ENCODE measurements at regions not wholly inside any gene's neighbourhood (a gene's known extent, or its start where the extent isn't known, plus 50 kb on each side); places are given as distances from the start of the nearest gene placed in this dataset.

DNA sequence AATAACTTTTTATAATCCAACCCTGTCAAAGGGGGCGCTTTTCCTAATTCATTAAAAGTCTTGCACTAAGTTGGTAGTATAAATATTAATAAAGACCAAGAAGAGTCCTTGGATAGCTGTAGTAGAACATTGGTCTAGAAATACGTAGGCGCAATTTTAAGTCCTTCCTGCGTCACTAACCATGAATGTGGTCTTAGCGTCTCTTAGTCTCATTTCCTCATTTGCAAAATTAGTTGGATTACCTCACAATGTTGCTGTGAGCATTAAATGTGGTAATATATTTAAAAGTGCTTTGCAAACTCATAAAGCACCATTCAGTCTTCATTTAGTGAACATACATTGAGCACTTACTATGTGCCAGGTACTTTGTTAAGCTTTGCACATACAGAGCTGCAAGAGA, 149.7 kb downstream of the AEBP2 start:
- no peak for DNase-seq
- H3K4me3 Mint-ChIP-seq: no peak overlapping the region
- Histone ChIP-seq H3K9me3 (ENCODE audit: control insufficient read depth in 1 of 2, low read length in 2 of 2) (peaks cover 0 to under 1% of the 10 kb centered on the region in 2 donors), H3K27me3 (ENCODE audit: insufficient read depth, low read length) (no peaks in the 10 kb centered on the region), H3K36me3 (ENCODE audit: insufficient read depth, low read length) (no peaks in the 10 kb centered on the region), H3K4me3 (ENCODE audit: low read length in 2 of 2) (no peak overlapping the region), H3K27ac (ENCODE audit: low read depth, low read length) (no peak overlapping the region), H3K4me1 (ENCODE audit: insufficient read depth, low read length) (no peaks in the 10 kb centered on the region)
- intact Hi-C loops (cut with micrococcal nuclease): no loop called here
- CTCF ChIA-PET (ENCODE audit: partially characterized antibody): no interaction called here
- H3K9me3 Mint-ChIP-seq: peaks cover 2 to 17% (median 11%) of the 10 kb centered on the region in 8 donors
- peaks cover 0 to 4% (median 0%) of the 10 kb centered on the region in 4 donors for H3K4me1 Mint-ChIP-seq
- H3K27me3 Mint-ChIP-seq: no peaks in the 10 kb centered on the region
- peaks cover 10 to 28% of the 10 kb centered on the region in 2 donors for H3K36me3 Mint-ChIP-seq
- POLR2A ChIA-PET (ENCODE audit: partially characterized antibody): no interaction called here
- no peak overlapping the region for H3K27ac Mint-ChIP-seq

DNA sequence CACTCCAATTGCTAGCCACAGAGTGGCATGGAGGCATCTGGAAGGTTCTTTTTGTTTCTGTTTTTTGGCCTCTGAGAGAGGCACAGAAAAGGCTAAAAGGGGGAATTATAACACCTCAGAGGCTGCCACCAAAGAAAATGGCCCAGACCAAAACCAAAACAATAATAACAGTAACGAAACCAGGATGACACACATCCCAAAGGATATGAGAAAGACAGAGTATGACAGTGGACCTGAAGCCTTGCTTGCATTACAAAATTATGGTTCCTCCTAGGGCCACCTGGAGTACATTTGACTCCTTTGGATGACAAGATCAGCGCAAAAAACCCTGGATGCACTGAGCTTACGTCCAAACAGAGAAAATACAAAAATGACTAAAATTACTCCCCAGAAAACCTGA, 152.7 kb downstream of the AEBP2 start:
- Histone ChIP-seq H3K9me3 (ENCODE audit: control insufficient read depth in 1 of 2, low read length in 2 of 2) (no peaks in the 10 kb centered on the region), H3K4me3 (ENCODE audit: low read length in 2 of 2) (no peak overlapping the region), H3K4me1 (ENCODE audit: insufficient read depth, low read length) (no peaks in the 10 kb centered on the region), H3K27me3 (ENCODE audit: insufficient read depth, low read length) (no peaks in the 10 kb centered on the region), H3K27ac (ENCODE audit: low read depth, low read length) (no peak overlapping the region), H3K36me3 (ENCODE audit: insufficient read depth, low read length) (no peaks in the 10 kb centered on the region)
- Mint-ChIP-seq H3K27me3 (peaks cover 0 to 1% of the 10 kb centered on the region in 2 donors), H3K4me1 (peaks cover 0 to 4% (median 0%) of the 10 kb centered on the region in 4 donors), H3K9me3 (peaks cover 0 to 3% (median 0%) of the 10 kb centered on the region in 8 donors), H3K36me3 (peaks cover 0 to 10% of the 10 kb centered on the region in 2 donors), H3K27ac (no peak overlapping the region), H3K4me3 (no peak overlapping the region)
- ChIA-PET POLR2A (ENCODE audit: partially characterized antibody) (no interaction called here), CTCF (ENCODE audit: partially characterized antibody) (no interaction called here)
- intact Hi-C loops (cut with micrococcal nuclease): no loop called here
- DNase-seq: no peak

DNA sequence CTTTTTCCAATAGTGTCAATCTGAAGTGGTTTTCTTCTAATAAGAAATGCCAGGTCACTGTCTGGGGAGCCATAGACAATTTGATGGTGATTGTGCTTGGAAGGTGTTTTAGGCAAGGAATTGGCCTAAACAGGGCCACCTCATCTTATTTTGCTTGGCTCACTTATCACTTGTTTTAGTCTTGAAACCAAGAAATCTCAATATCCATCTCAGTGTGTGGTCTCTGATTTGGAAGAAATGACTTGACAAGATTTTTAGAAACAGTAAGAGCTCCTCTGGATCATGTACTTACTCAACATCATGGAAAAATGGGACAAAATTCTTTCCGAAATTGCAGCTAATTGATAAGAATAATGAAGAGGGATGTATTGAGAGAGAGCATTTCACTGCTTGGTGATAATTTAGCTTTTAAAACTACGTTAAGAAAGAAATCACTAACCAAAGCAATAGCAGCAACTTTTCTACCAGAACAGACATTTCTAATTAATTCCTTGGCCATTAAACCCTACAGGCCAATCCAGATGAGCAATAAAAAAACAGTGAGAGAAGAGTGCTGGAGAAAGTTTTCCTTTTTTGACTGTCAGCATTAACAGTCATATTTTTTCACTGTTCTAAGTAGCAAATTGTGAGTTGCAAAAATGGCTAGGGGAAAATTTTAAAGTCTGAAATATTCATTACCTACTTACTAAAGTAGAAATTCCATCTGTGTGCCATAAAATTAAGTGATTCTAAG, 157.3 kb downstream of the AEBP2 start:
- POLR2A ChIA-PET (ENCODE audit: partially characterized antibody): no interaction called here

DNA sequence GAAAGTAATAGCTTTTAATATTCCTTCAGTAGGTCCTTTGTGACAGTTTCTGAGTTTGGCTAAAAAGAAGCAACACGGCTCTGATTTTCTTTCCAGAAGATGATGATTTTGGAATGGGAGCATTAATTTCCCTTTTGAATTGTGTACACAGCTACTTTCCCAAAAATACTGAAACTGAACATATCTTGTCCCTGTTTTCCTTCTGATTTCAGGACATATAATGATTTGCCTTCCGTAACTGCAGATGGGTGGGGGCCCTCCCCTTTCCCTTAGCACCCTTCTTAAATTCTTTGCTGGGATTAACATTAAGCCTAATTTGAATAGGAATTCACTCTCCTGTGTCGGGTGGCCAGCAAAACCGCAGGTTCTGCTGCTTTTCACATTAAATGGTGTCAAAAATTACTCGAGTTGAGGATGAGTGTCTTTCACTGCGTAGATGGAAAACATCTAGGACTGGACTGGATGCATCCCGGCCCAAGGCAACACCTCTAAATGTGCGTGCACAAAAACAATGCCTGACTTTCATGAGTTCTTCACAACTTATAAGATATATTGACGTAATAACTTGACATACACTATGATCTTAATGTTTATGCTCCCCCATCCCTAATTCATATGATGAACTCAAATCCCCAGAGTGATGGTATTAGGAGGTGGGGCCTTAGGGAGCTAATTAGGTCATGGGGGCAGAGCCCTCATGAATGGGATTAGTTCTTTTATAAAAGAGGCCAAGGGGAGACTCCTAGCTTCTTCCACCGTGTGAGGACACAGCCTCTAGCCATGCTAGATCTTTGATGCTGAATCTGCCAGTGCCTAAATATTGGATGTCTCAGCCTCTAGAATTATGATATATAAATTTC, 158.1 kb downstream of the AEBP2 start:
- peaks cover 0 to 1% of the 10 kb centered on the region in 2 donors for H3K27me3 Mint-ChIP-seq
- no peak for DNase-seq
- Histone ChIP-seq H3K4me3 (ENCODE audit: low read length in 2 of 2) (no peak overlapping the region), H3K4me1 (ENCODE audit: insufficient read depth, low read length) (no peaks in the 10 kb centered on the region), H3K36me3 (ENCODE audit: insufficient read depth, low read length) (no peaks in the 10 kb centered on the region), H3K9me3 (ENCODE audit: control insufficient read depth in 1 of 2, low read length in 2 of 2) (no peaks in the 10 kb centered on the region), H3K27ac (ENCODE audit: low read depth, low read length) (no peak overlapping the region), H3K27me3 (ENCODE audit: insufficient read depth, low read length) (no peaks in the 10 kb centered on the region)
- H3K27ac Mint-ChIP-seq: no peak overlapping the region
- intact Hi-C loops (cut with micrococcal nuclease): no loop called here
- H3K4me1 Mint-ChIP-seq: no peaks in the 10 kb centered on the region
- H3K9me3 Mint-ChIP-seq: no peaks in the 10 kb centered on the region
- ChIA-PET CTCF (ENCODE audit: partially characterized antibody) (no interaction called here), POLR2A (ENCODE audit: partially characterized antibody) (no interaction called here)
- H3K36me3 Mint-ChIP-seq: peaks cover 0 to 10% of the 10 kb centered on the region in 2 donors
- no peak overlapping the region for H3K4me3 Mint-ChIP-seq

More for the DNA sequence above, 157.3 kb downstream of the AEBP2 start:
- Mint-ChIP-seq H3K9me3 (no peaks in the 10 kb centered on the region), H3K27ac (no peak overlapping the region), H3K4me3 (no peak overlapping the region), H3K36me3 (peaks cover 0 to 6% of the 10 kb centered on the region in 2 donors), H3K27me3 (peaks cover 0 to 1% of the 10 kb centered on the region in 2 donors), H3K4me1 (no peaks in the 10 kb centered on the region)
- DNase-seq: no peak
- no peaks in the 10 kb centered on the region for H3K36me3 ChIP-seq (ENCODE audit: insufficient read depth, low read length)
- H3K27ac ChIP-seq (ENCODE audit: low read depth, low read length): no peak overlapping the region
- H3K9me3 ChIP-seq (ENCODE audit: control insufficient read depth in 1 of 2, low read length in 2 of 2): no peaks in the 10 kb centered on the region
- H3K4me3 ChIP-seq (ENCODE audit: low read length in 2 of 2): no peak overlapping the region
- no peaks in the 10 kb centered on the region for H3K4me1 ChIP-seq (ENCODE audit: insufficient read depth, low read length)
- H3K27me3 ChIP-seq (ENCODE audit: insufficient read depth, low read length): no peaks in the 10 kb centered on the region
- intact Hi-C loops (cut with micrococcal nuclease): no loop called here
- CTCF ChIA-PET (ENCODE audit: partially characterized antibody): no interaction called here

DNA sequence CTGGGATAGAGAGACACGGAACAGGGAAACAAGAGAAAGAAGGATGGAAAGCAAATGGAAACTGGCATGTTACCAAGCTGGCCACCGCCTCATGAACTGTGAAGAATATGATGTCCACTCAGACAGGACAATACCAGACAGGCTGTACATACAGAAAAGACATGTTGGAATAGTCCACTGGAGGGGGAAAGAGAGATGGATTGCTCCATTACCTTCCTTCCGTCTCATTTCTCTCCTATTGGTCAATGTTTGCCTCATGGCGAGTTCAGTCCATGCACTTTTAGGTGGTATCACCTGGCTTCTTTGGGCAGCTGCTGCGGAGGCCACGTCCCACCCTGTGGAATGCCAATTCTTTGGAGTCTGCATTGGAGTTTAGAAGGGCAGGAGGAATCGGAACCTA, 166.4 kb downstream of the AEBP2 start:
- H3K36me3 ChIP-seq (ENCODE audit: insufficient read depth, low read length): no peaks in the 10 kb centered on the region
- no peak overlapping the region for H3K27ac Mint-ChIP-seq
- H3K4me3 ChIP-seq (ENCODE audit: low read length in 2 of 2): no peak overlapping the region
- no peaks in the 10 kb centered on the region for H3K4me1 Mint-ChIP-seq
- no peak overlapping the region for H3K27ac ChIP-seq (ENCODE audit: low read depth, low read length)
- H3K9me3 ChIP-seq (ENCODE audit: control insufficient read depth in 1 of 2, low read length in 2 of 2): no peaks in the 10 kb centered on the region
- CTCF ChIA-PET (ENCODE audit: partially characterized antibody): no interaction called here
- H3K27me3 ChIP-seq (ENCODE audit: insufficient read depth, low read length): no peaks in the 10 kb centered on the region
- peaks cover 3 to 23% of the 10 kb centered on the region in 2 donors for H3K36me3 Mint-ChIP-seq
- intact Hi-C loops (cut with micrococcal nuclease): no loop called here
- no peak for DNase-seq
- H3K27me3 Mint-ChIP-seq: no peaks in the 10 kb centered on the region
- peaks cover 0 to 7% (median 2%) of the 10 kb centered on the region in 8 donors for H3K9me3 Mint-ChIP-seq
- H3K4me3 Mint-ChIP-seq: no peak overlapping the region
- H3K4me1 ChIP-seq (ENCODE audit: insufficient read depth, low read length): no peaks in the 10 kb centered on the region
- POLR2A ChIA-PET (ENCODE audit: partially characterized antibody): no interaction called here

DNA sequence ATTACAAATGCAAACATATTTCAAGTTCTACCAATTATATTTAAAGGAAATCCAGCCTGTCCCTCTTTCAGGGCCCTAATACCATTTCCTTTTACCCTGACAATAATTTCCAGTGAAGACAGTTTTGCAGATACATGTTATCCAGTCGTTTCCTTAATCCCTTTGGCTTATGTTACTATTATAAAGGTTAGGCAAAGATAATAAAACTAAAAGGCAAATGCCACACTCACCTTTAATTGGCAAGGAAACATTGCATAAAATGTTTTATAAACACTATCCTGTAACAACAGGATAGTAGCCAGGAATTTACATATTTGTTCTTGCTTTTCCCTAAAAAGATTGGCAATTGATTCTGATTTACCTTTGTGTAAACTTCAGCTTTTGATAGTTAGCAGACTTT, 168.7 kb downstream of the AEBP2 start:
- POLR2A ChIA-PET (ENCODE audit: partially characterized antibody): no interaction called here
- Histone ChIP-seq H3K4me3 (ENCODE audit: low read length in 2 of 2) (no peak overlapping the region), H3K9me3 (ENCODE audit: control insufficient read depth in 1 of 2, low read length in 2 of 2) (no peaks in the 10 kb centered on the region), H3K4me1 (ENCODE audit: insufficient read depth, low read length) (no peaks in the 10 kb centered on the region), H3K27ac (ENCODE audit: low read depth, low read length) (no peak overlapping the region), H3K36me3 (ENCODE audit: insufficient read depth, low read length) (no peaks in the 10 kb centered on the region), H3K27me3 (ENCODE audit: insufficient read depth, low read length) (no peaks in the 10 kb centered on the region)
- Mint-ChIP-seq H3K4me3 (no peak overlapping the region), H3K36me3 (peaks cover 11 to 30% of the 10 kb centered on the region in 2 donors), H3K9me3 (peaks cover 1 to 11% (median 5%) of the 10 kb centered on the region in 8 donors), H3K4me1 (no peaks in the 10 kb centered on the region), H3K27me3 (no peaks in the 10 kb centered on the region), H3K27ac (no peak overlapping the region)
- intact Hi-C loops (cut with micrococcal nuclease): no loop called here
- DNase-seq: no peak
- CTCF ChIA-PET (ENCODE audit: partially characterized antibody): no interaction called here

DNA sequence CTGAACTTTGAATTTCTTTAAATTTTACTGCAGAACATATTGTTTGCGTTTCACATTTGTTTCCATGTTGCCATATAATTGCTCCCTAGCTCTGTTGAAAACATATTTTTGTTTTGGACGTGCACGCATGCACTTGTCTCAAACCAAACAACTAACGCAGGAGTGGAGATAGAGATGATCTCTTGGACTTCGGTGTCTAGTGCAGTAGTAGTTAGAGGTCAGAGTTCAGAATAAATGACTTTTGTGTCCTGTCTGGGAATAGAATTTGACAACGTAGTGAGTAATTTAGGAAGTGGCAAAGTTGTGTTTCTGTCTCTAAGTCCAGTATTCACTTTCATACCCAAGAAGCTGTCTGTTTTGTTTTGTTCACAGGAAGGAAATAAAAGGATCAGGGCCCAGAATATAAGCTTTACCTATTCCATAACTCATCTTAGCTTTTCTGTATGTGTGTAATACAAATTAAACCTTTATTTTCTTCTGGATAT, 173.8 kb downstream of the AEBP2 start:
- POLR2A ChIA-PET (ENCODE audit: partially characterized antibody): no interaction called here
- no peak overlapping the region for H3K4me3 Mint-ChIP-seq

More for the DNA sequence above, 173.8 kb downstream of the AEBP2 start:
- Histone ChIP-seq H3K9me3 (ENCODE audit: control insufficient read depth in 1 of 2, low read length in 2 of 2) (no peaks in the 10 kb centered on the region), H3K4me1 (ENCODE audit: insufficient read depth, low read length) (no peaks in the 10 kb centered on the region), H3K27ac (ENCODE audit: low read depth, low read length) (no peak overlapping the region), H3K27me3 (ENCODE audit: insufficient read depth, low read length) (no peaks in the 10 kb centered on the region), H3K4me3 (ENCODE audit: low read length in 2 of 2) (no peak overlapping the region), H3K36me3 (ENCODE audit: insufficient read depth, low read length) (no peaks in the 10 kb centered on the region)
- Mint-ChIP-seq H3K9me3 (peaks cover 0 to 8% (median 3%) of the 10 kb centered on the region in 8 donors), H3K4me1 (peaks cover 0 to 7% (median 3%) of the 10 kb centered on the region in 4 donors), H3K36me3 (peaks cover 8 to 15% of the 10 kb centered on the region in 2 donors), H3K27ac (no peak overlapping the region), H3K27me3 (no peaks in the 10 kb centered on the region)
- CTCF ChIA-PET (ENCODE audit: partially characterized antibody): no interaction called here
- DNase-seq: no peak
- intact Hi-C loops (cut with micrococcal nuclease): no loop called here

Measured in CD4-positive, alpha-beta memory T cell (primary cell).